ENCODE measurements at regions not wholly inside any gene's neighbourhood (a gene's known extent, or its start where the extent isn't known, plus 50 kb on each side); places are given as distances from the start of the nearest gene placed in this dataset.

GRCh38 chr20:52382933-52383332, 191.4 kb upstream of the ZFP64 start:
- H4K91ac ChIP-seq (replicated peaks; ENCODE audit: insufficient read length, low read length): no peak overlapping the region
- H2BK5ac ChIP-seq (ENCODE audit: low read depth, low read length): no peak overlapping the region
- no peak overlapping the region for H4K8ac ChIP-seq (ENCODE audit: extremely low read depth, insufficient read depth, low read length)
- no peak overlapping the region for H2AK5ac ChIP-seq (ENCODE audit: low read depth, low read length)
- DNase-seq (ENCODE audit: low read depth in 1 of 2, low spot score in 2 of 2): no peak
- H3K27ac ChIP-seq (ENCODE audit: low read depth, low read length): no peak overlapping the region
- no peak overlapping the region for H2BK120ac ChIP-seq (replicated peaks; ENCODE audit: low read depth, low read length)
- no peak overlapping the region for H3K4me2 ChIP-seq (ENCODE audit: insufficient read depth in 1 of 2, low read depth in 2 of 2, low read length in 2 of 2)
- ChIA-PET POLR2A (ENCODE audit: partially characterized antibody) (interaction anchor here (0.8 kb wide), 1 partner anchor 147 kb away, joined by 3 read pairs; no protein-coding TSS in a partner anchor), CTCF (ENCODE audit: partially characterized antibody) (interaction anchor here (1.2 to 1.4 kb wide), 3 partner anchors 12 to 140 kb away, joined by 3 to 4 read pairs (median 4); no protein-coding TSS in a partner anchor)
- H3K56ac ChIP-seq (replicated peaks; ENCODE audit: insufficient read length, low read depth, low read length): no peak overlapping the region
- no peak overlapping the region for H2BK20ac ChIP-seq (ENCODE audit: low read length)
- H3K27me3 ChIP-seq (replicated peaks in 1 of 4; ENCODE audit: control insufficient read depth in 3 of 4, extremely low read depth in 1 of 4, insufficient read depth in 3 of 4, low read length in 3 of 4): no peaks in the 10 kb centered on the region
- peaks cover 0 to 4% of the 10 kb centered on the region in 2 experiments; a peak in 2 of 4 replicates for H3K9me3 ChIP-seq (ENCODE audit: insufficient read depth in 2 of 2, low read depth in 1 of 2, low read length in 1 of 2)
- H4K5ac ChIP-seq (ENCODE audit: insufficient read length, low read depth, low read length): no peak overlapping the region
- no peak overlapping the region for H3K4ac ChIP-seq (replicated peaks; ENCODE audit: insufficient read length, low read depth, low read length)
- H3K4me3 ChIP-seq (ENCODE audit: extremely low read depth in 1 of 4, insufficient read depth in 2 of 4, low read depth in 3 of 4, low read length in 4 of 4): no peak overlapping the region
- H2BK15ac ChIP-seq (ENCODE audit: low read length): no peak overlapping the region
- no peak overlapping the region for H2AFZ ChIP-seq (ENCODE audit: low read length)
- TF ChIP-seq NANOG (IDR thresholded peaks at IDR 0.05; ENCODE audit: insufficient read depth, low read depth, low read length, poor library complexity, severe bottlenecking) (no peak), SAP30 (IDR thresholded peaks at IDR 0.05; ENCODE audit: insufficient read depth, insufficient replicate concordance, low read length) (no peak), POLR2A (IDR thresholded peaks at IDR 0.05; ENCODE audit: control extremely low read depth in 1 of 2, low read depth in 2 of 2, low read length in 2 of 2) (no peak), SRF (IDR thresholded peaks at IDR 0.05; ENCODE audit: low read depth, low read length) (no peak), SUZ12 (IDR thresholded peaks at IDR 0.05; ENCODE audit: low read length) (no peak), BCL11A (IDR thresholded peaks at IDR 0.05; ENCODE audit: low read depth in 2 of 2, low read length in 2 of 2) (no peak), RAD21 (IDR thresholded peaks at IDR 0.05 in 1 of 2, conservative IDR thresholded peaks at IDR 0.05 in 1 of 2; ENCODE audit: low read depth in 2 of 2, low read length in 2 of 2) (no peak), RXRA (IDR thresholded peaks at IDR 0.05; ENCODE audit: insufficient read depth, low read depth, low read length) (no peak), E2F6 (IDR thresholded peaks at IDR 0.05) (no peak), SIRT6 (IDR thresholded peaks at IDR 0.05; ENCODE audit: low read length) (no peak)
- TF ChIP-seq, protein P1, sequence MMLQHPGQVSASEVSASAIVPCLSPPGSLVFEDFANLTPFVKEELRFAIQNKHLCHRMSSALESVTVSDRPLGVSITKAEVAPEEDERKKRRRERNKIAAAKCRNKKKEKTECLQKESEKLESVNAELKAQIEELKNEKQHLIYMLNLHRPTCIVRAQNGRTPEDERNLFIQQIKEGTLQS (IDR thresholded peaks at IDR 0.05; ENCODE audit: insufficient read depth, low read depth, low read length): no peak
- no peak for FAIRE-seq
- no peaks in the 10 kb centered on the region for H4K20me1 ChIP-seq (replicated peaks in 1 of 2; ENCODE audit: control insufficient read depth in 1 of 2, insufficient read depth in 2 of 2, low read length in 2 of 2)
- no peak overlapping the region for H3K18ac ChIP-seq (ENCODE audit: extremely low read depth, low read length)
- no peaks in the 10 kb centered on the region for H3K23me2 ChIP-seq (ENCODE audit: low read depth, low read length)
- no peak overlapping the region for H3K23ac ChIP-seq (ENCODE audit: insufficient read length)
- no peaks in the 10 kb centered on the region for H3K79me1 ChIP-seq (ENCODE audit: low read depth, low read length)
- 95% methylated on average over 4 of the region's 4 CpGs; no CpG with 5 or more reads in 1 of the 2 experiments for WGBS, 2 experiments (ENCODE audit: extremely low coverage in 1 of 2, insufficient coverage in 1 of 2, insufficient read length in 1 of 2, insufficient replicate concordance in 2 of 2, low coverage in 1 of 2, low lambda C conversion rate in 2 of 2, missing lambda C conversion rate in 1 of 2)
- no peak overlapping the region for H3K14ac ChIP-seq (ENCODE audit: insufficient read length)
- H3K36me3 ChIP-seq (ENCODE audit: control insufficient read depth in 2 of 4, insufficient read depth in 4 of 4, low read length in 3 of 4): no peaks in the 10 kb centered on the region
- H2BK12ac ChIP-seq (ENCODE audit: low read depth, low read length): no peak overlapping the region
- no peaks in the 10 kb centered on the region for H3K79me2 ChIP-seq (ENCODE audit: control insufficient read depth in 1 of 2, insufficient read depth in 2 of 2, low read length in 2 of 2)
- no peaks in the 10 kb centered on the region for H3K4me1 ChIP-seq (replicated peaks in 1 of 4; ENCODE audit: control insufficient read depth in 3 of 4, insufficient read depth in 4 of 4, low read length in 3 of 4)
- H3K9ac ChIP-seq (replicated peaks in 1 of 4; ENCODE audit: extremely low read depth in 1 of 4, low read depth in 3 of 4, low read length in 3 of 4): no peak overlapping the region

All from H1 (cell line).